Erythroblast (primary cell): ENCODE measurements at regions not wholly inside any gene's neighbourhood (a gene's known extent, or its start where the extent isn't known, plus 50 kb on each side); places are given as distances from the start of the nearest gene placed in this dataset.

Experiments
- GATA1 ChIP-seq: IDR thresholded peaks from 2 replicates; pipeline ENCODE4 v1.6.1; 2011; ENCODE audit warnings: low read depth, mild to moderate bottlenecking, control low read depth, low read length, moderate library complexity
- POLR2A ChIP-seq: IDR thresholded peaks from 2 replicates; pipeline ENCODE4 v1.6.1; 2011; ENCODE audit warnings: mild to moderate bottlenecking, low read length

GRCh38 chr12:5180496-5180895 lies 136.8 kb downstream of the KCNA5 start:
- TF ChIP-seq POLR2A (no peak), GATA1 (no peak)
